ENCODE measurements at regions not wholly inside any gene's neighbourhood (a gene's known extent, or its start where the extent isn't known, plus 50 kb on each side); places are given as distances from the start of the nearest gene placed in this dataset.

- no peak overlapping the region for H3K27ac Mint-ChIP-seq
- H3K4me3 Mint-ChIP-seq: no peak overlapping the region
- H3K27me3 ChIP-seq (ENCODE audit: control insufficient read depth, insufficient read depth, low read length, poor library complexity, severe bottlenecking): no peaks in the 10 kb centered on the region
- WGBS, 2 experiments (ENCODE audit: insufficient coverage in 1 of 2, insufficient read length in 1 of 2): 72 to 93% methylated on average over 3 to 7 of the region's 7 CpGs
- peaks cover 7% of the 10 kb centered on the region for H3K9me3 Mint-ChIP-seq
- H3K4me3 ChIP-seq (ENCODE audit: low read length): no peak overlapping the region
- H3K4me1 ChIP-seq (ENCODE audit: control insufficient read depth, insufficient read depth, low read length): no peaks in the 10 kb centered on the region
- H3K27me3 Mint-ChIP-seq (ENCODE audit: insufficient read depth): no peaks in the 10 kb centered on the region
- no peak overlapping the region for H3K9ac ChIP-seq (ENCODE audit: extremely low read depth, low read length, poor library complexity, severe bottlenecking)
- no peaks in the 10 kb centered on the region for H3K4me1 Mint-ChIP-seq
- no peaks in the 10 kb centered on the region for H3K36me3 Mint-ChIP-seq (ENCODE audit: low read depth)
- no peak for TF ChIP-seq CTCF (conservative IDR thresholded peaks at IDR 0.05)
- no peak for DNase-seq
- no peaks in the 10 kb centered on the region for H3K36me3 ChIP-seq (ENCODE audit: control insufficient read depth, insufficient read depth, low read length)
- H3K9me3 ChIP-seq (ENCODE audit: control insufficient read depth, low read length): no peaks in the 10 kb centered on the region
- no peak overlapping the region for H3K27ac ChIP-seq (ENCODE audit: low read depth, low read length)
Measured at GRCh38 chr2:790634-791245, 113.5 kb upstream of the TMEM18 start.

- Histone ChIP-seq H3K36me3 (ENCODE audit: control insufficient read depth, insufficient read depth, low read length) (no peaks in the 10 kb centered on the region), H3K9me3 (ENCODE audit: control insufficient read depth, low read length) (no peaks in the 10 kb centered on the region), H3K27me3 (ENCODE audit: control insufficient read depth, insufficient read depth, low read length, poor library complexity, severe bottlenecking) (no peaks in the 10 kb centered on the region), H3K4me1 (ENCODE audit: control insufficient read depth, insufficient read depth, low read length) (no peaks in the 10 kb centered on the region), H3K4me3 (ENCODE audit: low read length) (no peak overlapping the region), H3K27ac (ENCODE audit: low read depth, low read length) (no peak overlapping the region), H3K9ac (ENCODE audit: extremely low read depth, low read length, poor library complexity, severe bottlenecking) (no peak overlapping the region)
- no peak for TF ChIP-seq CTCF (conservative IDR thresholded peaks at IDR 0.05)
- Mint-ChIP-seq H3K27ac (no peak overlapping the region), H3K4me3 (no peak overlapping the region), H3K9me3 (peaks cover 7% of the 10 kb centered on the region), H3K4me1 (no peaks in the 10 kb centered on the region), H3K27me3 (ENCODE audit: insufficient read depth) (no peaks in the 10 kb centered on the region), H3K36me3 (ENCODE audit: low read depth) (no peaks in the 10 kb centered on the region)
- WGBS, 2 experiments (ENCODE audit: insufficient coverage in 1 of 2, insufficient read length in 1 of 2): 79 to 90% methylated on average over 3 of the region's 3 CpGs
- DNase-seq: no peak
Measured at GRCh38 chr2:790081-790480, 112.9 kb upstream of the TMEM18 start.

- Histone ChIP-seq H3K9ac (ENCODE audit: extremely low read depth, low read length, poor library complexity, severe bottlenecking) (no peak overlapping the region), H3K4me3 (ENCODE audit: low read length) (no peak overlapping the region), H3K27me3 (ENCODE audit: control insufficient read depth, insufficient read depth, low read length, poor library complexity, severe bottlenecking) (no peaks in the 10 kb centered on the region), H3K4me1 (ENCODE audit: control insufficient read depth, insufficient read depth, low read length) (no peaks in the 10 kb centered on the region), H3K36me3 (ENCODE audit: control insufficient read depth, insufficient read depth, low read length) (no peaks in the 10 kb centered on the region), H3K27ac (ENCODE audit: low read depth, low read length) (no peak overlapping the region), H3K9me3 (ENCODE audit: control insufficient read depth, low read length) (no peaks in the 10 kb centered on the region)
- Mint-ChIP-seq H3K4me3 (no peak overlapping the region), H3K36me3 (ENCODE audit: low read depth) (no peaks in the 10 kb centered on the region), H3K27ac (no peak overlapping the region), H3K27me3 (ENCODE audit: insufficient read depth) (no peaks in the 10 kb centered on the region), H3K4me1 (no peaks in the 10 kb centered on the region), H3K9me3 (peaks cover 7% of the 10 kb centered on the region)
- TF ChIP-seq CTCF (conservative IDR thresholded peaks at IDR 0.05): no peak
- DNase-seq: no peak
- 93 to 94% methylated on average over 3 of the region's 3 CpGs for WGBS, 2 experiments (ENCODE audit: insufficient coverage in 1 of 2, insufficient read length in 1 of 2)
Measured at GRCh38 chr2:789529-789928, 112.3 kb upstream of the TMEM18 start.

Data from endodermal cell (in vitro differentiated cells).